Stimulated activated CD4-positive, alpha-beta T cell treated with anti-CD3 and anti-CD28 coated beads, Interleukin-4, amount 100 ng/mL, for 24 hours (primary cell): ENCODE measurements at regions not wholly inside any gene's neighbourhood (a gene's known extent, or its start where the extent isn't known, plus 50 kb on each side); places are given as distances from the start of the nearest gene placed in this dataset.

Experiments
- DNase-seq: peaks from one replicate; pipeline ENCODE4 v3.0.0-alpha.2; 2020

DNA sequence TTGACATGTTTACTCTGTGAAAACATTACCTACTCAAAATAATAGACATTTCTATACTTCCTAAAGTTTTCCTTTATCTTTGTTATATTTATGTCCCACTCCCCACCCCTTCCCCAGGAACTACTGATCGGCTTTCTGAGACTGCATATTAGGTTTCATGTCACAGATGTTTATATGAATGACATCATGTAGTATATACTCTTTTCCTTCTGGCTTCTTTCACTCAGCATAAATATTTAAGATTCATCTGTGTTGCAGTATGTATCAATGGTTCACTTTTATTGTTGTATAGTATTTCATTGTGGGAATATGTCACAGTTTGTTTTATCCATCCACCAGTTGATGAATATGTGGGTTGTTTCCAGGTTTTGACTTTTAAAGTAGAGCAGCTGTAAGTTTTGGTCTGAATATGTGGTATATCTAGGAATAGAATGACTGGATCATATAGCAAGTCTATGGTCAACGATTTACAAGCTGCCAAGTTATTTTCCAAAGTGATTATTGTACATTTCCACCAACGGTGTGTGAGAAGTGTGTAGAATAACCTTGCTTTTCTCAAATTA lies 73.8 kb upstream of the CAV2 start:
- no peak for DNase-seq

DNA sequence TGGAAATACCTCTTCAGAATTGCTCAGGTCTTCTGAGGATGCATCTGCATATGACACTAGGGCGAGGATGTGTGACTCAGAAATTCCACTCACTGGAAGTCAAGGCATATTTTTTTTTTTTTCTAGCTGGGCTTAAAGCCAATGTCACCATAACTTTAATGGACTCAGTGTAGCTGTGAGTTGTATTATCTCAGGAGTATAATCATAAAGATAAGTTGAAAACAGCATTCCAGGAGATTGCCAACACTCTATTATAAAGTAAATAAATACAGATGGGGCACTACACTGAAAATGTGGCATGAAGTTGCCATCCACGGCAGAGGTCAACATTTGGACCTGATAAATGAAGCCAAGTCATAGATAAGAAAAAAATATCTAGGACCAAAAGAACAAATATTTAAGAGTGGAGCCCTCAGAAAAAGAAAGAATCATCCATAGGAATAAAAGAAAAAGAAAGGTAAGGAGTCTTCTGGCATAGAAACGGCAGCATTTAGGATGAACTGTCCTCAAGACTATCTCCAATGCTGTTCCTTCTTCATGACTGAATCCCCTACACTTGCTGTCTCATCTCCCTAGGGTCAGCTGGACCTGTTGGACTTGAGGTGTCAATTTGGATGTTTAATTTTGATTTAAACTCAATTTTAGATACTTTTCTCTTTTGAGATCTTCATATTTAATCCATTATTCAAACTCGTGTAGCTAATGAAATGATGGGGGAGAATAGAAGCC lies 72.9 kb upstream of the CAV2 start:
- no peak for DNase-seq

DNA sequence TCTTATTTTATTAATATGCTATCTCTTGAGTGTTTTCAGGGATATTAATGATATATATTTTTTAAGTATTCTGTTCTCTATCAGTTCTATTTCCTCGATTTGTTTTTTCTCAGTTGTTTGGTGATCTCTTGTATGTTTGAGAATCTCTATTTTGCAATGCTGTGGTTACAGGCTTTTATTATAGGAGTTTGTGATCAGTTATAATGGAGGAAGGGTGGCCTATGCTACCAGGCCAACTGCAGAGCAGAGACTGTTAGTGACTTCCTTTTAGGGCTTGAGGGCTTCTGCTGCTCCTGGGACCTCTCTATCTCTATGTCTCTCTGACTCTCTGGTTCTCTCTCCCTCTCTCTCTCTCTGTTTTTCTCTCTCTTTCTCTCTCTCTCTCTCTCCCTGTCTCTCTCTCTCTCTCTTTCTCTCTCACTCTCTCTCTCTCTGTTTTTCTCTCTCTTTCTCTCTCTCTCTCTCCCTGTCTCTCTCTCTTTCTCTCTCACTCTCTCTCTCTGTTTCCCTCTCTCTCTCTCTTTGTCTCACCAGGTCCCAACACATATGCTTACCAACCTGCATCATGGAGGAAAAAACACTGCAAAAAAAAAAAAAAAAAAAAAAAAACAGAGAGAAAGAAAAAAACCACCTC lies 69.4 kb upstream of the CAV2 start:
- DNase-seq = no peak

DNA sequence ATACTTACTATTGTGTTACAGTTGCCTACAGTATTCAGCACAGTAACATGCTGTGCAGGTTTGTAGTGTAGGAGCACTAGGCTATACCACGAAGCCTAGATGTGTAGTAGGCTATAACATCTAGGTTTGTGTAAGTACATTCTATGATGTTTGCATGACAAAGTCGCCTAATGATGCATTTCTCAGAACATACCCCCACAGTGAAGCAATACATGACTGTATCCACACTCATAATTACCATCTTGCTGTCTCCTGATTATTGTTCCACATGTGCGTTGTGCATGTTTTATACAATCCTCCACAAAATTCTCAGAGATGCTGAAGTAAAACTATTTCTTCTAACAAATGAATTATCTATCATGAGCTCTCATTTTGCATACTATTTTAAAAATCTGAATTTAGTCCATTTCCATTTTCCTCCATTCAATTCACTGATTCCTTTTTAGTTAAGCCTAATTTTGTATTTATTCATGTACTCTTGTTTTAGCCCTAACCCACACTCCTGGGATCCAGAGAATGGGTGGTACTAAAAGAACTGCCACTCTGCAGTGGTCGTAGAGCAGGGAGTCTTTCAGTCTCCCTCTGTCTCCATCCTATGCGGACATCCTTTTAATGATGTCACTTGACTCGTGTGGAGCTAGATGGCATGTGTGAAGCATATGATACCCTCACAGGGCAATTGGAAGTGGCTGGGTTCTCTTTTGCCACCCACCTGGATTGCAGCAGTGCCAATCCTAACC lies 67.6 kb upstream of the CAV2 start:
- no peak for DNase-seq

DNA sequence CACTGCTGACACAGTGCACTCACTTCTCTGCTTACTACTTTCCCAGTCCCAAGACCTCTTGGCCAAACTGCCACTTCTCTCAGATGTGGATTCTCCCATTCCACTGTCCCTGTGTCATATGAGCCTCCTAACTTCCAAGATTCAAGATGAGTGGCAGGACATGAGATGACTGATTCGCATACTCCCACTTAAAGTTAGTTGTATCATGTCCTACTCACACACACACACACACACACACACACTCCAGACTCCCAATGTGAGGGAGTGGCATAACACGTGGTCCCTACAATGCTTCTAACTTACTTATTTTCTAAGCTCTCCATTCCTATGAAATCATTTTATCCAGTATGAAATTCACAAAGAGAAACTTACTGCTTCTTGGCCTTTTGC lies 67.0 kb upstream of the CAV2 start:
- DNase-seq = no peak

DNA sequence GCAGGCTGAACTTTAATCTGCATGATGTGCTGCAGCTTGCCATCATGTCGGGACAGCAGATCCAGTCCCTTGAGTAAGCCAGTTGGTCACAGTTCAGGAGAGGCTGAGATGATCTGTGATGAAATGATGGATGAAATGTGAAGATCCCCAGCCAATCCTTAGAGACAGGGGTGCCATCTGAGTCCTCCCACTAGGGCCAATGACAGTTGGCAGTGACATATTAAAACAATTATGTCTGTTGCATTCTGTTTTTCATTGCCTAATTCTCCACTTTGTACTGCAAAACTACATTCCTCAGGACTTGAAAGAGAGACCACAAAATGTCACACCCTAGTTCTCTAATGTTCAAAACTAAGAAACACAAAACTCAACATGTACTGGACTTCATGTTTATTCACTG lies 66.3 kb upstream of the CAV2 start:
- no peak for DNase-seq

DNA sequence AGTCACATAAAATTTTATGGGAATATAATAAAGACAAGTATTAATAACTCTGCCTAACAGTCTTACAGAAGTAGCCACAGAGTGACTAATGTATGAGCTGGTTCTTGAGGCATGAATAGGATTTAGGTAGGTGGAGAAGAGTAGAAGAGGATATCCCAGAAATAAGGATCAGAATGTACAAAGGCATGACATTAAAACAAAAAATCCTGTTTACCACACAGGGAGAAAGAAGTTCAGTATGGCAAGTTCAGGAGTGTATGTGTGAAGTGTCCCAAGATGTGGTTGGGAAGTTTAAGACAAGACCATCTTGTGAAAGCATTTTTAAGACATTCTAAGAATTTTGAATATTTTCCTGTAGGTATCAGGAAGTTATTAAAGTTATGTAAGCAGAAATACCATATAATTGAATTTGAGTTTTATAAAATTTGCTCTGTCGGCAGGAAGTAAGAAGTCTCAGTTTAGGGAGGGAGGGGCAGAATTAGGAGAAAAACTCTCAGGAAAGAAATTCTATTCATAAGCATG lies 64.7 kb upstream of the CAV2 start:
- no peak for DNase-seq

DNA sequence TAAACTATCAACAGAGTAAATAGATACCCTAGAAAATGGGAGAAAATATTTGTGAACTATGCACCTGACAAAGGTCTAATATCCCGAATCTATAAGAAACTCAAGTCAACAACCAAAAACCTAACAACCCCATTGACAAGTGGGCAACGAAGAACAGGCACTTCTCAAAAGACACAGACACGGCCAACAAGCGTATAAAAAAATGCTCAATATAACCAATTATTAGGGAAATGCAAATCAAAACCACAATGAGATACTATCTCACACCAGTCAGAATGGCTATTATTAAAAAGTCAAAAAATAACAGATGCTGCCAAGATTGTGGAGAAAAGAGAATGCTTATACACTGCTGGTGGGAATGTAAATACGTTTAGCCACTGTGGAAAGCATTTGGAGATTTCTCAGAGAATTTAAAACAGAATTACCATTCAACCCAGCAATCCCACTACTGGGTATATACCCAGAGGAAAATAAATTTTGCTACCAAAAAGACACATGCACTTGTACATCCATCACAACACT lies 63.2 kb upstream of the CAV2 start:
- no peak for DNase-seq

DNA sequence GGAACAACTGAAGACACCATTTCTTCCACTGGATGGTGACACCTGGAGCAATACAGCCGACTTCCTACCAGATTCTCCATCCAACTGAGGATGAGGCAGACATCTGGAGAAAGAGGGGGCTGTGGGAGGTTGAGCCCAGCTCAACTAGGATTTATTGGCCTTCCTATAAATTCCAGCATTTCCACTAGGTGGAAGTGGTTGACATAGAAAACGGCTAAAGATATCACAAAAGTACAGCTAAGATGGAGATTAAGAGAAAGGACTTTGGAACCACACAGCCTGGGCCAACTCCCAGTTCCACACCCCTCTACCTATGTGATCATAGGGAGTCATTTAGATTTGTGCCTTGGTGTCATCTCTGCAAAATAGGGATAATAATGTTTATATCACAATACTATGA lies 61.3 kb upstream of the CAV2 start:
- no peak for DNase-seq

DNA sequence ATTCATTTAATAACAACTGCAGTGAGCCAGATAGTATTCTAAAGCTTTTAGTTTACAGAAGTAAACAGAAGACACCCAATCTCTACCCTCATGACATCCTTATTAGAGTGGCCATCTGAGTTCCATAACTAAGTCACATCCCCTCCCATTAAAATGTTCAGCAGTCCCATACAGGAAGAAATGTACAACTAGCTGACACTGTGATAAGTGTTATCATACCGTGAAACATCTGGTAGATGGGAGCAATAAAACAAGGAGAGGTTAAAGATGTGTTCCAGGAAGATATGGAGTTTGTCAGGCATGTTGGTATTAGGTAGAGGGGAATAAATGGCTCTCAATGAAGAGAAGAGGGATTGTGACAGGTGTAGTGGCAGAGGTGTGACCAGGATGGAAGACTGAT lies 60.5 kb upstream of the CAV2 start:
- DNase-seq = no peak

DNA sequence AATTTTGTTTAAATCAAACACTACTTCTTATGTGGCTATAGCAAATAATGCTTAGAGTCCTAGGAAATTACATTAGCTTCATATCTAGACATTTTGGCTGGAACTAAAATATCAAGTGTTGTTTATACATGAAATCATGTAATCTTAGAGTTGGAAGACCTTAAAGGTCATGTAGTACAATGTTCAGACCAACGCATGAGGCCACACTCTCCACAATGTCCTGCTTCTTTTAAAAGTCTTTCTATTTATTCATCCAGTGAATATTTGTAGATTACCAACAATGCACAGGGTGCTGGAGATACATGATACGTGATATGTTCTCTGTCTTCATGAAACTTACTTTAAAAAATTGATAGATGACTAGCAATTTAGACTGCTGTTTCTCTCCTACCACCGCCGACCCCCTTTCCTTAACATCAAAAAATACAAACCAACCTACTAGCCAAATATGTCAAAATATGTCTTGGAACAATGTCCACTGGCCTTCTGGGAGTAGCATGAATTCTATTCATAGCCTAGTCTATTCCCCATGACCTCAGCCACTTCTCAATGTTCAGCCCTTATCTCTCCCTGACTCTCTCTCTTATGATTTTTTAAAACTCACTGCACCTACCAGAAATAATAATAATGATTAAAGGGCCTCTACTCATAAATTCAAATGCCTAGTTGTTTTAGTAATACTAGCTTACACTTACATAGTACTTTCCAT lies 59.5 kb upstream of the CAV2 start:
- DNase-seq = no peak

DNA sequence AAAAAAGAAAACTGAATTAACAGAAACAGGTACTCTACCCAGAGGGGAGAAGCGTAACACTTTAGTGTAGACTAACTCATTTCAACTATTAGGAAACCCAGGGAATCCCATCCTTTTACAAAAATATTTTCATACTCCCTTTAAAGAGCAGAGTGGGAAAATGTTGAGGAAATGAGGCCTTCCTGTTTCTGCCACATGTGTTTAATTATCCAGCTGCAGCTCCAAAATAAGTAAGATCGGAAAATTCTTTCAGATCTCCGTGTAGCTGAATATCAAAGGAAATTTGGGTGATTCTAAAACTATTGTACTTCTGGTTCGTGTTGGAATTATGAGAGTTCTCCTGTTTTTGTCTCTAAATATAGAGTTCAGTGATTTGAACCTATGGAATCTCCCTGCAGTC lies 58.0 kb upstream of the CAV2 start:
- no peak for DNase-seq

DNA sequence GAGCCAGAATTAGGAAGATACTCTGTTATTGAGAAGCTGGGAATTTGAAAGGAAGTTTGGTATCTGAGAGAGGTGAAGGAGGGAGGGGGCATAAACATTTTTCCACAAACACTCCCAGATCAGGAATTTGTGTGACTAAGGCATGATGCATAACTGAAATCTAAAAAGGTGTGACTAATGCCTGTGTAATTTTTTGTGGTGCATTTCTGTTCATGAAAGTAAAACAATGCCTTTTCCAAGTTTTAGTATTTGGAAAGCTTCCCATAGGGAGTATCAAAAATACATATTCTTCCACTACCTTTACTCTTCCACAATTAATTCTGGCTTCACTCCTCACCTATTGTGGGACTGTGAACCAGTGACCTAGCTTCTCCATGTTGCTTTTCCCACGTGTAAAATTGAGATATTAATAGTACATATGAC lies 56.4 kb upstream of the CAV2 start:
- DNase-seq = no peak

DNA sequence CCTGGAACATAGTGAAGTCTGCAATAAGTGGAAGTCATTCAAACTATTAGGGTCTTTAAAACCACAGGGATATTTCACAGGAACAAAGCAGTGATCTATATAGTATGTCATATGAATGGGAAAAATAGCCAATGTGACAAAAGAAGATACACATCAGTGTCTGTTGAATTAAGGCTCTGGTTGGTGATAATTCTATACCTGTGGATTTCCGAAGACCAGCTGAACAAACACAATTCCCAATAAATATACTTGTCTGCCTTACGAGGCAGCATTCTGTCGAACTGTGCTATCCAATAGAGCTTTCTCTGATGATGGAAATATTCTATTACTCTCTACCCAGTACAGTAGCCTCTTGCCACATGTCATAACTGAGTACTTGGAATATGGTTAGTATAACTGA lies 55.9 kb upstream of the CAV2 start:
- DNase-seq = no peak

DNA sequence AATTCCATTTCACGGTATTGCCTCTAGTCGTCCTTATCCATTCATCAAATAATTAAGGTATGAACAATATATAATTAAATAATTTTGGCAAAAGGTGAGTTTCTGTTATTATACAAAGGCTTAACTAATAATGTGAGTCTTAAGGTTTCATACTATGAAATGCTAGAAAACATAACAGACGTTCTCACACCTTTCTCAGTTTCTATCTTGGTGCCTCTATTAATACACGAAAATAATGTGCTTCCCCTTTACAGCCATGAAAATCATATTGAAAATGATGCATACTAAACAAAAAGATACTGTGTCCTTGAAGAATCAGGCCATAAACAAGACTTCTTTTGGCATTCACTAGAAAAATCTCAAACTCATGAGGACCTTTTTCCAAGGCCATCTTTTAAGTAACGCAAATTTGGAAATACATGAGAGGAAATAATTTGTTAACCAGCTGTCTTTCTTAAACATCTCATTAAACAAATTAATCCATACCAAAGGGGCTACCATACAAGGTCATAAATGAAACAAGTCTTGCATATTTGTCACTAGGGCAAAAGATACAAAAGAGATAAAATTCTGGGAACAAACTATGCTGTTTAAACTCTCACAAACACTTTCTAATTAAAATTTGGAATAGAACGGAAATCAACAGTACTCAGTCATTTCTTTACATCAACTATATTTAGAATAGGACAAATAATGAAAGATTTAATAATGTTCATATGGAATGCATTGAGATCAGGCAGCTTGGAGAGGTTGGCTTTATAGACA lies 53.9 kb upstream of the CAV2 start:
- no peak for DNase-seq

DNA sequence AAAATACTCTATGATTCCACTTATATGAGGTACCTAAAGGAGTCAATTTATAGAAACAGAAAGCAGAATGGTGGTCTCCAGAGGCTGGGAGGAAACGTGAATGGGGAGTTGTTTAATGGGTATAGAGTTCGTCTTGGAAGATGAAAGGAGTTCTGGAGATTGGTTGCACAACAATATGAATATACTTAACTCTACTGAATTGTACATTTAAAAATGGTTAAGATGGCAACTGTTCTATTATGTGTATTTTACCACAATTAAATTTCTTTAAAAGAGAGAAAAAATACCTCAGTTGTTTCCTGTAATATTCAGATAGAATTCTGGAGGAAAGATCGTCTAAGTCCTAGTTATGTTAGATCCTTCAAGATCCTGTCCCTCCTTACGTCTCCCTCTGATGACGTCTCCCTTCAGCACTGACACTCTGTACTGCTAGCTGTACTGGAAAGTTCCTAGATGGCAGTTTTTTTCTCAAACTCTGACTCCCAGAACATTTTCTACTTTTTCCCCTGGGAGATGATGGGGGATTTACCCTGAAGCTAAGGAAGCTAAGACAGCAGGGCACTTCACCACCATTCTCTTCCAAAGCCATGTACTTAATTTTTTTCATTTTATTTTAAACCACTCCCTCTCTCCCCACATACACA lies 53.2 kb upstream of the CAV2 start:
- DNase-seq = no peak

DNA sequence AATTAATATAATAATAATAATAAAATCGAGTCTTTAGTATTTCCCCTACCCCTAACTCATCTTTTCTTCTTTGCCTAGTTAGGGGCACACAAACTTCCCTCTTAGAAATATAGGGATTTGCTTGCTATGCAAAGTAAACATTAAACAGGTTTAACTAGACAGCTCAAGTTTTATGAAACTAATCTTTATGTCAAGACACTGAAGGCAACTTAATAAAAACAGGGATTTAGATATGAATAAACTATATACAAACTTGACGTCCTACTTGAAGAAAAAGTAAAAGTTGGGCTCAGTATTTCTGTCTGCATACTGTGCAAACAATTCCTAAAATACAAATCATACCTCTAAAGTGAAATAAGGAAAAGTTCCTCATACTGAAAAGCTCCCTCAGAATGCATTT lies 52.1 kb upstream of the CAV2 start:
- DNase-seq = no peak

DNA sequence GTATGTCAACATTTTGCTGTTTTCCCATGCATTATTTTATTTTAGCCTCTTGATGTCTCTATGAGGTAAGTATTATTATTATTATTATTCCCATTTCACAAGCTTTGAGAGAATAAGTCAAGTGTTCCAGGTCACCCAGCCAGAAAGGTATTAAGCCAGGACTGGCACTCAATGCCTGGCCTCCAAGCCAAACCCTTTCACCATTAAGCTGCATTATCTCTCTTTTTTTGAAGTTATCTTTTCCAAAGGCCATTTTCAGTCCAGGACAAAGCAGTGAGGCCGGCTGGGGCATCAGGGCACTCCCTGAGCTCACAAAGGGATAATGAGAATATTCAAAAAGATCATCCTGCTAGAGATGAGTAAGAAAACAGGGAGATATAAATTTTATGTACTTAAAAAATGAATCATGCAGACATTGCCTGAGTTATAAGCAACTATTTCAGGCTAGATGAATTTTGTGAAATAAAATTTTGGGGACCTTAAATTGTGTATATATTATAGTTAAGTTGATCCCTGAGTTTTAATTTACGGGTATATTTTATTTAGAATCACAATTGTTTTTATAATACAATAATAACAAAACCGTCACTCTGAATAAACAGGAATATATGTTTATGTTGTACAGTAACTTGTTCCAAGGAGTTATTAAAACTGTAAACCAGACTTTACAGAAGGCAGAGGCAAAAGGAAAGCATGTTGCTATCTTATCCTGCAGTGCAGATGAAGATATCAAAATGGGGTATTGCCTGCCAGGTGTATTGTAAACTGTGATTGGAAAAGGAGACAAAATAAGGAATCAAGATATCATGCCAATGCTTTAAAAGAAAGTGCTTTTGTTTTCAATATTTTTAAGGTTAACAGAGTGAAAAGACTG lies 51.3 kb upstream of the CAV2 start:
- DNase-seq = no peak

DNA sequence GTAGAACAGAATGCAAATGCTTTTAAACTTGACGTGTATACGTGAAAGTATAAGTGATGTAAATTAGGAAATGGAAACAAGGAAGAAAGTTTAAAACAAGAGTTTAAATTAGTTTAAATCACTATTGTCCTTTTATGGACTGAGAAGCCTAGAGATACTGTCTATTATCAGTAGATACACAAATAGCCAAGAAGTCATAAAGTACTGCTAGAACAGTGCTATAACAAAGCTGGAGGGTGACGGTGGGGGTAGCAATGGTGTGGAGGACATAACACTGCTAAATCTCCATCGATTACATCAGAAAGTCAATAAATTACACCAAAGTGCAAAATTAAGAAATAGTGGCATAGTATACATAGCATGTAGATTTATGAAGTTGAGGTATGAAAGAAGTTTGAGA lies 50.1 kb upstream of the CAV2 start:
- DNase-seq = no peak
